OCI-LY7 (cell line): ENCODE measurements at regions not wholly inside any gene's neighbourhood (a gene's known extent, or its start where the extent isn't known, plus 50 kb on each side); places are given as distances from the start of the nearest gene placed in this dataset.

Experiments
- BruUV-seq: library from RNA; stranded (reverse); fragments of 400-500 nt; replicated peaks from 2 replicates; lab custom pipeline; 2021; lab: Mats Ljungman, UMichigan
- CTCF ChIA-PET: fragments of 300-600 bp; sonication (Branson Sonifier 250); formaldehyde crosslinking; loops from one replicate; lab custom pipeline; 2022; ENCODE audit warnings: antibody characterized with exemption; ENCODE audit not compliant: unreplicated experiment; lab: Charles Lee
- POLR2A ChIA-PET: fragments of 300-600 bp; sonication (Branson Sonifier 250); formaldehyde crosslinking; loops from one replicate; lab custom pipeline; 2022; ENCODE audit warnings: antibody characterized with exemption; lab: Charles Lee
- DNase-seq: peaks from one replicate; pipeline ENCODE4 v3.0.0-alpha.2; 2015; ENCODE audit warnings: low spot score
- H2AFZ ChIP-seq: fragments of 200-600 bp; sonication (generic), shearing (Covaris generic); 2 replicates; pipeline ENCODE4 v1.6.1; 2014; ENCODE audit warnings: mild to moderate bottlenecking, antibody characterized with exemption, low read length, moderate library complexity
- H3K27ac ChIP-seq: fragments of 200-600 bp; sonication (generic); 2 replicates; pipeline ENCODE4 v1.5.1; 2014; ENCODE audit warnings: mixed run types, low read depth, mild to moderate bottlenecking, moderate library complexity, low read length, inconsistent platforms; ENCODE audit not compliant: poor library complexity, severe bottlenecking
- H3K36me3 ChIP-seq: fragments of 200-600 bp; sonication (generic); 2 replicates; pipeline ENCODE4 v1.6.1; 2014; ENCODE audit warnings: mild to moderate bottlenecking, antibody characterized with exemption, low read length, moderate library complexity, mixed read lengths; ENCODE audit not compliant: insufficient read depth
- H3K4me1 ChIP-seq: fragments of 200-600 bp; sonication (generic); 2 replicates; pipeline ENCODE4 v1.5.1; 2014; ENCODE audit warnings: mild to moderate bottlenecking, low read length; ENCODE audit not compliant: insufficient read depth, poor library complexity, severe bottlenecking
- H3K4me2 ChIP-seq: fragments of 200-600 bp; sonication (generic); 2 replicates; pipeline ENCODE4 v1.6.1; 2014; ENCODE audit warnings: mild to moderate bottlenecking, low read length
- H3K4me3 ChIP-seq: fragments of 200-600 bp; sonication (generic); 2 replicates; pipeline ENCODE4 v1.5.1; 2014; ENCODE audit warnings: mild to moderate bottlenecking, low read depth, low read length; ENCODE audit not compliant: poor library complexity, severe bottlenecking
- H3K79me2 ChIP-seq: fragments of 200-600 bp; sonication (generic); 2 replicates; pipeline ENCODE4 v1.6.1; 2016; ENCODE audit warnings: low read depth, mild to moderate bottlenecking, low read length, moderate library complexity, mixed read lengths; ENCODE audit not compliant: insufficient read depth
- H3K9me2 ChIP-seq: fragments of 200-600 bp; sonication (generic); 2 replicates; pipeline ENCODE4 v1.6.1; 2016; ENCODE audit warnings: mild to moderate bottlenecking, low read length, mixed read lengths; ENCODE audit not compliant: insufficient read depth
- H3K9me3 ChIP-seq: fragments of 200-600 bp; sonication (generic); 2 replicates; pipeline ENCODE4 v1.6.1; 2014; ENCODE audit warnings: mild to moderate bottlenecking, mixed run types, low read length, mixed read lengths
- H4K20me1 ChIP-seq: fragments of 200-600 bp; sonication (generic); 2 replicates; pipeline ENCODE4 v1.6.1; 2014; ENCODE audit warnings: mild to moderate bottlenecking, antibody characterized with exemption, low read length, moderate library complexity, mixed read lengths; ENCODE audit not compliant: insufficient read depth
- CTCF ChIP-seq: fragments of 200-600 bp; sonication (generic); conservative IDR thresholded peaks from 2 replicates; pipeline ENCODE4 v1.5.1; 2014; ENCODE audit warnings: mild to moderate bottlenecking, antibody characterized with exemption, low read length, moderate library complexity, mixed read lengths
- EZH2phosphoT487 ChIP-seq: fragments of 200-600 bp; sonication (generic); IDR thresholded peaks from 2 replicates; pipeline ENCODE4 v1.6.1; 2018; ENCODE audit warnings: low read depth, borderline replicate concordance, mild to moderate bottlenecking, mixed run types, antibody characterized with exemption, low read length, moderate library complexity, mixed read lengths
- intact Hi-C: fragments of 100-400 bp; cut with micrococcal nuclease; formaldehyde crosslinking; loops from one replicate; pipeline ENCODE4 v1.10.0; 2022; ENCODE audit not compliant: unreplicated experiment

DNA sequence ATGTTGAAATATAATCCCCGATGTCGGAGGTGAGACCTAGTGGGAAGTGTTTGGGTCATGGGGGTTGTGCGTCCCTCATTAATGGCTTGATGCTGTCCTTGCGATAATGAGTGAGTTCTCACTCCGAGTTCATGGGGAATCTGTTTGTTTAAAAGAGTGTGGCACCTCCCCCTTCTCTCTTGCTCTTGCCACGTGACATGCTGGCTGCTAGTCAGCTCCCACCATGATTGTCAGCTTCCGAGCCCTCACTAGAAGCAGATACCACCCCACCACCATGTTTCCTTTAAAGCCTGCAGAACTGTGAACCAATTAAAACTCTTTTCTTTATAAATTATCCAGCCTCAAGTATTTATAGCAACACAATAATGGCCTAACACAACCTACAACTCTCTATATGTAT, 166.3 kb upstream of the MBNL1 start:
- Histone ChIP-seq H4K20me1 (no peaks in the 10 kb centered on the region), H3K4me2 (no peak overlapping the region), H3K79me2 (no peaks in the 10 kb centered on the region), H3K4me3 (no peak overlapping the region), H3K4me1 (no peaks in the 10 kb centered on the region), H3K36me3 (no peaks in the 10 kb centered on the region), H3K27ac (no peak overlapping the region), H3K9me2 (no peaks in the 10 kb centered on the region), H3K9me3 (no peaks in the 10 kb centered on the region), H2AFZ (no peak overlapping the region)
- no TSS peak for BruUV-seq
- TF ChIP-seq EZH2phosphoT487 (no peak), CTCF (no peak)
- intact Hi-C loops: no loop called here
- no peak for DNase-seq
- CTCF ChIA-PET: no interaction called here
- POLR2A ChIA-PET: no interaction called here

DNA sequence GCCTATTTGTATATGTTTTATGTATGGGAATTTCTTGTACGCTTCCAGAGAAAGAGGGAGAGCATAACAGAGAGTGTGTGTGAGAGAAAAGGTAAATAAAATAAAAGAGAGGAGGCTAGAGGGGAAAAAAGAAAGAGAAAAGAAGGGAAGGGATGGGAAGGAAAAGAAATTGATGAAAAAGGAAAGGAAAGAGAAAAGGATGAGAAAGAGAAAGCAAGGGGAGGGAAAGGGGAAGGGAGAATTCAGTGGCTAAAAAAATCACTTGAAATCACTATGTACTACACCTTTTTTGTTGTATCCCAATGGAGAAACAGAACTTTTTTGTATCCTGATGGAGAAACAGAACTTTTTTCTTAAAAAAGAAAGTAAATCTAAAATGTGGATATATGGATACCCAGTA, 165.5 kb upstream of the MBNL1 start:
- POLR2A ChIA-PET: no interaction called here
- no peak for DNase-seq
- intact Hi-C loops: no loop called here
- TF ChIP-seq EZH2phosphoT487 (no peak), CTCF (no peak)
- Histone ChIP-seq H3K79me2 (no peaks in the 10 kb centered on the region), H3K9me3 (no peaks in the 10 kb centered on the region), H3K27ac (no peak overlapping the region), H4K20me1 (no peaks in the 10 kb centered on the region), H2AFZ (no peak overlapping the region), H3K9me2 (no peaks in the 10 kb centered on the region), H3K4me2 (no peak overlapping the region), H3K36me3 (no peaks in the 10 kb centered on the region), H3K4me1 (no peaks in the 10 kb centered on the region), H3K4me3 (no peak overlapping the region)
- BruUV-seq: no TSS peak
- CTCF ChIA-PET: no interaction called here

- CTCF ChIA-PET: no interaction called here
- no peak overlapping the region for H3K4me2 ChIP-seq
- H3K9me3 ChIP-seq: no peaks in the 10 kb centered on the region
- H3K9me2 ChIP-seq: no peaks in the 10 kb centered on the region
- intact Hi-C loops: no loop called here
- no peak overlapping the region for H3K27ac ChIP-seq
- TF ChIP-seq CTCF: no peak
- POLR2A ChIA-PET: no interaction called here
- no peak for DNase-seq
- BruUV-seq: no TSS peak
- H3K4me3 ChIP-seq: no peak overlapping the region
- H2AFZ ChIP-seq: no peak overlapping the region
- H3K79me2 ChIP-seq: no peaks in the 10 kb centered on the region
- H4K20me1 ChIP-seq: no peaks in the 10 kb centered on the region
- H3K4me1 ChIP-seq: no peaks in the 10 kb centered on the region
- no peaks in the 10 kb centered on the region for H3K36me3 ChIP-seq
Observed at GRCh38 chr3:152104847-152105415, 163.8 kb upstream of the MBNL1 start.
